ACC112 (cell line): ENCODE measurements at regions not wholly inside any gene's neighbourhood (a gene's known extent, or its start where the extent isn't known, plus 50 kb on each side); places are given as distances from the start of the nearest gene placed in this dataset.

ENCODE experiments used
- H2AFZ ChIP-seq: fragments of 200-600 bp; sonication (generic); one replicate; pipeline ENCODE4 v1.6.0; 2017; ENCODE audit warnings: antibody characterized with exemption, low read length; ENCODE audit not compliant: unreplicated experiment
- H3K27ac ChIP-seq: fragments of 200-600 bp; sonication (generic); 2 replicates; pipeline ENCODE4 v1.5.1; 2014; ENCODE audit warnings: low read depth, mild to moderate bottlenecking, antibody characterized with exemption, low read length, moderate library complexity
- H3K27me3 ChIP-seq: fragments of 200-600 bp; sonication (generic); 2 replicates; pipeline ENCODE4 v1.6.1; 2014; ENCODE audit warnings: mild to moderate bottlenecking, antibody characterized with exemption, low read length, moderate library complexity, mixed read lengths; ENCODE audit not compliant: insufficient read depth
- H3K36me3 ChIP-seq: fragments of 200-600 bp; sonication (generic); 2 replicates; pipeline ENCODE4 v1.6.1; 2016; ENCODE audit warnings: mild to moderate bottlenecking, antibody characterized with exemption, low read length, moderate library complexity, mixed read lengths; ENCODE audit not compliant: insufficient read depth
- H3K4me1 ChIP-seq: fragments of 200-600 bp; sonication (generic); one replicate; pipeline ENCODE4 v1.6.1; 2016; ENCODE audit warnings: low read length, mixed read lengths; ENCODE audit not compliant: insufficient read depth, unreplicated experiment, control insufficient read depth
- H3K4me3 ChIP-seq: fragments of 200-600 bp; sonication (generic); 2 replicates; pipeline ENCODE4 v1.5.1; 2014; ENCODE audit warnings: mild to moderate bottlenecking, low read depth, low read length
- H3K79me2 ChIP-seq: fragments of 200-600 bp; sonication (generic); one replicate; pipeline ENCODE4 v1.6.0; 2016; ENCODE audit warnings: low read length; ENCODE audit not compliant: control insufficient read depth, unreplicated experiment, insufficient read depth

DNA sequence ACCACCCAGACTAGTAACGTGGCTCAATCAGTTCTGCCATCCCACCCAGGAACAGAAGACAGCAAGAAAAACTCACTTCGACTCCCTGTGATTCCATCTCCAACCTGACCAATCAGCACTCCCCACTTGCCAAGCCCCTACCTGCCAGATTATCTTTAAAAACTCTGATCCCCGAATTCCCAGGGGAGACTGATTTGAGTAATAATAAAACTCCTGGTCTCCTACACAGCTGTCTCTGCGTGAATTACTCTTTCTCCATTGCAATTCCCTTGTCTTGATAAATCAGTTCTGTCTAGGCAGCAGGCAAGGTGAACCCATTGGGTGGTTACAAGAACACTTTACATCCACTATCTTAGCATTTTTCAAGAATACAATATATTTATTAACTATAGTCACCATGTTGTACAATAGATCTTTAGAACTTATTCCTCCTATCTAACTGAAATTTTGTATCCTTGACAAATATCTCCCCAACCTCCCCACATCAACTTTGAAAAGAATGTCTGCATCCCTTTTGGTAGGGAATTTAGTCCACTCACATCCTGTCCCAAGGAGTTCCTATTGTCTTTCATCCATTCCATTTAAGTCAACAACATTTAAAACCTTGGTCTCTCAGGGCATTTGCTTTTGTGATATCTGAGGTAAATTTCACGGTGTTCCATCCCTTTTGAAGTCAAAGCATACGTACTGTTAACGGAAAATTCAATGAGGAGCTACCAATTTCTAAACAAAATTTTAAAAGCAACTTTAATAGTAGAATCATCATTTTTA, 163.7 kb downstream of the MACC1 start:
- no peaks in the 10 kb centered on the region for H3K36me3 ChIP-seq
- H3K27ac ChIP-seq: no peak overlapping the region
- H3K27me3 ChIP-seq: no peaks in the 10 kb centered on the region
- no peak overlapping the region for H3K4me3 ChIP-seq
- H2AFZ ChIP-seq: no peak overlapping the region
- no peaks in the 10 kb centered on the region for H3K79me2 ChIP-seq
- H3K4me1 ChIP-seq: no peaks in the 10 kb centered on the region

DNA sequence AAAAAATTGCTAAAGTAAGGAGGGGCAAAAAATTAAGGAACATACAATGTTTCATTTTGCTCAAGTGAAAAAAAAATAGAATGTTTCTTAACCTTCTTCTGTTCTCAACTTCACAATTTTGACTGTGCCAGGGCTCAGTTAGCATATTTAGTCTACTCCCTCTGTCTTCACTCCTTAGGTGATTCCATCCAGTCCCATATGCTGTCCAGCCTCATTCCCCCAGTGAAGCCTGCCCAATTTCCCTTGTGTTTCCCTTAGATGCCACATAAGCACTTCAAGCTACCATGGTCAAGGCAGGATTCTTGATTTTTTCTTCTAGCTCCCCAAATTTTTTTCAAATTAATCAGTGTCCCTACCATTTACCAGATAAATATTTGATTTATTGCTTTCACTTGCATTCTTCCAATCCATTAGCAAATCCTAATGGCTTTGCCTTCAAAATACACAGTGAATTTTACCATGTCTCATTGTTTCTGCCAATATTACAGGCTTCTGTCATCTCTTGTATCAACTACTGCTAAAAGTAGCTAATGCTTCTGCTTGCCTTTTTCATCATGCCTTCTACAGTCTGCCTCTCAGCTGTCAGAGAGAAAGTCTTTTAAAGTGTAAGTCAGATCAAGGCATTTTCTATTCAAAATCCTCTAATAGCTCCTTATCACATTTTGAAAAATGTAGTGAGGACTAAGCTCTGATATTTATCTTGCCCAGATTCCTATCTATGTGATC, 166.8 kb downstream of the MACC1 start:
- no peaks in the 10 kb centered on the region for H3K36me3 ChIP-seq
- H3K79me2 ChIP-seq: no peaks in the 10 kb centered on the region
- H3K4me1 ChIP-seq: no peaks in the 10 kb centered on the region

DNA sequence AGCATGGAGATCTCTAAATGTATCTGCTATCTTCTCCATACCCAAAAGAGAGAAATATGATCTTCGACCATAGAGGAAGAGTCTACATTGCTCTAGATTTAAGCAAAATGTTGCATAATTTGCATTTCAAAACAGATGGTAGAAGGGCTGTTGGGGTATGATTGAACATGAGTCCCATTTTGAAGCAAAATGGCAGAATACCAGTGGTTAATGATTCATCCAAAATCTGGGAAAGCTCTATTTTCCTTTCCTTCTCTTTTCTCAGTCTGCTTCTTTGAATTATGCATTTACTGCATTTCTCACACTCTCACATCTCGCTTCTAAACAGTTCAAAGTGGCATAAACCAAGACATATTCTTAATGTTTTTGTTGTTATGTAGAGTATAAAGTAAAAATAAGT, 178.5 kb downstream of the MACC1 start:
- H2AFZ ChIP-seq: no peak overlapping the region
- H3K36me3 ChIP-seq: no peaks in the 10 kb centered on the region
- H3K4me1 ChIP-seq: no peaks in the 10 kb centered on the region
- no peak overlapping the region for H3K27ac ChIP-seq
- no peak overlapping the region for H3K4me3 ChIP-seq
- no peaks in the 10 kb centered on the region for H3K27me3 ChIP-seq
- H3K79me2 ChIP-seq: no peaks in the 10 kb centered on the region

More for the DNA sequence above, 166.8 kb downstream of the MACC1 start:
- Histone ChIP-seq H3K4me3 (no peak overlapping the region), H3K27me3 (no peaks in the 10 kb centered on the region), H3K27ac (no peak overlapping the region), H2AFZ (no peak overlapping the region)

DNA sequence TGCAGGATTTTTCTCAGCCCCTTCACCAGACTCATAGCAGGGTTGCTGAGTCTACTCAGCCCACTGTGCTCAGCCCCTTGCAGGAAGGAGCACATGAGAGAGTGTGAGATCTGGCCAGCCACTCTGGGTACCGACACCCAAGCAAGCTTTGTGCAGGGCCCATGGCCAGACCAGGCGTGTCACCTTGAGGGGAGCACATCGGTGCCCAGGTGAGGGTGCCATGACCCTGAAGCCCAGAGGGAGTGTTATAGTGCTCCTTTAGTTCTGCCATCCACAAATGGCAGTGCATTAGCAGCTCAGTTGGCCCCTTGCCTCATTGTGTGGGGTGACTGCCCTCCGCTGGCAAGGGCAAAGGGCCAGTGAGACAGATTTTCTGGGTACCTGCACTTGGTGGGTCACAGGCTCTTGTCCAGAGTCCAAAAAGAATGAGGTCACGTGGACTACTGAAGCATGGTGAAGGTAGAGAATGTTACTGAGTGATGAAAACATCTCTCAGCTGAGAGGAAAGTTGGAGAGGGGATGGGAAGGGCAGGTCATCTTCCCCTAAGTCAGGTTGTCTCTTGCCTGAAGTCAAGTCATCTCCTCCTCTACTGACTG, 181.8 kb downstream of the MACC1 start:
- no peak overlapping the region for H3K4me3 ChIP-seq
- no peaks in the 10 kb centered on the region for H3K27me3 ChIP-seq
- no peak overlapping the region for H3K27ac ChIP-seq
- peaks cover 18% of the 10 kb centered on the region for H3K4me1 ChIP-seq
- H3K36me3 ChIP-seq: no peaks in the 10 kb centered on the region
- no peaks in the 10 kb centered on the region for H3K79me2 ChIP-seq
- no peak overlapping the region for H2AFZ ChIP-seq

DNA sequence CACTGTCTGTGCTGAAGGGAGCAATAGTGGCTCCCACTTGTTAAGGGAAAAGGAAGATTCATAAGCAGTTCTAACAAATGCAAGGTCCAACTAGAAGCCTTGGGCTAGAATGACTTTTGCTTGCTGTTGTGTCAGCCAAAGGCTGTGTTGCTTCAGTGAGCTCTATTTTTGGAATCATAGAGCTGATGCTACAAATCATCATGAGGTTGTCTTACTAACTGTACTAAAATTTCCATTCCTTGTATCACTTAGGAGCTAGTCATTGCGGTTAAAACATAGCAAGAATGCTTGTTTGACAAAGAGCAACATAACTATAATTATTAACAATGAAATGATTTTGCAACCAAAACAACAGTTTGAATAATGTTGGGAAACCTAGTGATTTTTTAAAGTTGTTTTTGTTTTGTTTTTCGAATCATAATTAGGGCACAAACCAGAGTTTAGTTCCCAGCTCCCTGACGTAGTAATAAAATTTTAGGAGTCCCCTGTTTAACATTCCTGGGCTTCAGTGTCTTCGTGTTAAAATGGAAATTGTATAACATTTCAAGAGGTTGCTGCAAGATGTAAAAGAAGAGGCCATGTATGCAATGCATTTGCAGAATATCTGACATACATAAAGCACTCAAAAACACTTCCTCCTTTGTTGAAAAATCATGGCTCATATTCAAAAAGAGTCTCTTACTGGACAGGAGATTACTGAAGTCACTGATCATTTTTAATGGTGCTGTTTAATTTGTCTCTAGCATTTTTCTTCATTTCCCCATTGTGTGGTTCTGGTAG, 183.4 kb downstream of the MACC1 start:
- H3K79me2 ChIP-seq: no peaks in the 10 kb centered on the region
- peak overlapping the region; percentile 3 for H2AFZ ChIP-seq
- peak overlapping the region; percentile 49 for H3K27ac ChIP-seq

DNA sequence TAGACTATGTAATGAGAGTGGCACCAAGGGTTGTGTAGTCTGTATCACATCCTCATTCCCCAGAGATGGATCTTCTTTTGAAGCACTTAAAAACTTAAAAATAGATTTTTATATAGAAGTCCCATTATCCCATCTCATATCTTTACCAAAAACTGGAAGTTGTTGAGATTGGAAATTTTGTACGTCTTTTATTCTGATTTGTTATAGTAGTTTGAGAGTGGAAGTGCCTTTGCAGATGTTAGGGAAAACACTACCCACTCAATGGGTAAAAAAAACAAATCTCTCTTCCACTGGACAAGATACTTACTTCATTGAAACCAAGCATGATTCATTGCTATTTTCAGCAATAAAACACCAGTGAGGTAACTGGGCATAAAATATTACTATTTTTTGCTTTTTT, 184.4 kb downstream of the MACC1 start:
- H3K36me3 ChIP-seq: no peaks in the 10 kb centered on the region
- H3K4me1 ChIP-seq: peaks cover 19% of the 10 kb centered on the region

More for the DNA sequence above, 183.4 kb downstream of the MACC1 start:
- Histone ChIP-seq H3K4me3 (no peak overlapping the region), H3K27me3 (no peaks in the 10 kb centered on the region), H3K4me1 (peaks cover 19% of the 10 kb centered on the region), H3K36me3 (no peaks in the 10 kb centered on the region)

DNA sequence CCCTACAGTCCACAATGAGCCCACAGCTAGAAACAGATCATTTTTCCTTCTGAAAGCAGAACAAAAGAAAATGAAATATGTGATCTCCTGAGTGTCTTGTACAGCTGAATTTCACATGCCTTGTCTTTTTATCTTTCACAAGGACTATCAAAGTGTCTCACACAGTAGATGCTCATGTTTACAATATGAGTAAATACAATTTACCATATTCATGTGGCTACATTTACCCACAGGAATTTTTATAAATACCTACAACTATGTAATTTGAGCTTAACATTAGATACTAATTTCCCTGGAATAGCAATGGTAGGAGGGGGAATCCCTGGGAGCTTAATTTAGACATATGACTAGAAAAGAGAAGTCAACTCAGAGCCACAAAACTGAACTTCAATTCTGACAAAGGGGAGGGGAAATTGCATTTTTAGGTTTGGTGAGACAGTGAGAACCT, 186.2 kb downstream of the MACC1 start:
- H3K4me1 ChIP-seq: peaks cover 19% of the 10 kb centered on the region
- no peak overlapping the region for H3K4me3 ChIP-seq
- no peak overlapping the region for H3K27ac ChIP-seq
- no peaks in the 10 kb centered on the region for H3K79me2 ChIP-seq
- no peaks in the 10 kb centered on the region for H3K27me3 ChIP-seq
- peak overlapping the region; percentile 14 for H2AFZ ChIP-seq
- H3K36me3 ChIP-seq: no peaks in the 10 kb centered on the region

More for the DNA sequence above, 184.4 kb downstream of the MACC1 start:
- Histone ChIP-seq H3K27me3 (no peaks in the 10 kb centered on the region), H2AFZ (no peak overlapping the region), H3K27ac (peak overlapping the region; percentile 49; the same call in 1 of the 2 replicates), H3K4me3 (no peak overlapping the region), H3K79me2 (no peaks in the 10 kb centered on the region)

DNA sequence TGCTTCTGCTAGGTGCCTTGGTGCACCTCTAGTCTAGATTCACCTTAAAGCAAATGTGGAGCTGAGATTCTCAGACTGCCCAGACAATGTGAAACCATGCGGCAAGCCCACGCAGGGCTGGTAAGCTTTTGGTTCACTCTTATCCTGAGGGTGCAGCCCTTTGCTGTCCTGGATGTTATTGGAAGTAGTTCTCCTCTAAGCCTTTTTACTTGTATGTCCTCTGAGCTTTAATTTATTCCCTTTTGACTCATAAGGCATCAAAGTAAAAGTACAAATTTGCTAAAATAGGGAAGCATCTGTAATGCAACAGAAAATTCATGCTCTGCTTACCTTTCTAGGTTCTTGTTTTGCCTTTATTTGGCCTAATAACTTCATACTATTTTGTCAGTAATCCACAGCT, 186.8 kb downstream of the MACC1 start:
- Histone ChIP-seq H2AFZ (peak overlapping the region; percentile 14), H3K27me3 (no peaks in the 10 kb centered on the region), H3K79me2 (no peaks in the 10 kb centered on the region), H3K4me3 (no peak overlapping the region), H3K27ac (no peak overlapping the region), H3K4me1 (peaks cover 19% of the 10 kb centered on the region), H3K36me3 (no peaks in the 10 kb centered on the region)

DNA sequence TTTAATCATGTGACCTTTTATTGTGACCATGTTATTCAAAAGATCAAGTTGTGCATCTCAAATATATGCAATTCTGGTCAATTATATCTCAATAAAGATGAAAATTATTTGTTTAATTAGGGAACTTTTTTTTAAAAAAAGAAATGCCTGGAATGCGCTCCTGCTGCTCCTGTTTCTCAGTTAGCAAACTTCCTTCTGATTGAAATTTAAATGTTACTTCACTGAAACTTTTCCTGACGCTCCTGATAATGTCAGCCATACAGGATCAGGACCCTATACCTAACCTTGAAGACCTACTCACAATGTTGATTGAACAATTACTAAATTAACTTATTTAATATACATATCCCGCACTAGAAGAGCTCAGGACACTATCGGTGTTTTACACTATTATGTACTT, 190.4 kb downstream of the MACC1 start:
- Histone ChIP-seq H3K27me3 (no peaks in the 10 kb centered on the region), H3K27ac (no peak overlapping the region), H3K79me2 (no peaks in the 10 kb centered on the region), H3K36me3 (no peaks in the 10 kb centered on the region), H3K4me3 (no peak overlapping the region), H2AFZ (no peak overlapping the region), H3K4me1 (peaks cover 8% of the 10 kb centered on the region)

DNA sequence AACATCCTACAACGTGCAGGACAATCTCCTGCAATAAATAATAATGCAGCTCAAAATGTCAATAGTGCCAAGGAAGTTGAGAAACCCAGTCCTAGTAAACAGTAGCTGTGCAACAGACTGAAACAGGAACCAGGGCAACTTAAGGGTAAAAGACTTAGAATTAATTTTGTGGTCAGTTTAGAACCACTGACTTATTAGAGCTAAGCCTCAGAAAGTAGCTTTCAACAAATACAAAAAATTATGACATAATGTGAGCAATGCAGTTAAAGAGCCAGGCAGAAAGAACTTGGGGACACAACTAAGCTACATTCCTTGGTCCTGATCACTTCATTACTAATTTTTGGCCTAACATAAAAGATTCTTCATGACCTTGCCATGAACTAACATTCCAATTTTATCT, 195.4 kb downstream of the MACC1 start:
- Histone ChIP-seq H3K4me1 (no peaks in the 10 kb centered on the region), H3K36me3 (no peaks in the 10 kb centered on the region), H2AFZ (no peak overlapping the region), H3K79me2 (no peaks in the 10 kb centered on the region), H3K27me3 (no peaks in the 10 kb centered on the region), H3K4me3 (no peak overlapping the region), H3K27ac (no peak overlapping the region)
